ENCODE measurements at regions not wholly inside any gene's neighbourhood (a gene's known extent, or its start where the extent isn't known, plus 50 kb on each side); places are given as distances from the start of the nearest gene placed in this dataset.
A peak's percentile ranks its signal among the peaks of the same experiment; 100 is the strongest.
"Not testable (repeated sequence)": the region's sequence is repeated elsewhere in the genome, so short reads cannot be mapped to it uniquely, and the experiment has no call there.

DNA sequence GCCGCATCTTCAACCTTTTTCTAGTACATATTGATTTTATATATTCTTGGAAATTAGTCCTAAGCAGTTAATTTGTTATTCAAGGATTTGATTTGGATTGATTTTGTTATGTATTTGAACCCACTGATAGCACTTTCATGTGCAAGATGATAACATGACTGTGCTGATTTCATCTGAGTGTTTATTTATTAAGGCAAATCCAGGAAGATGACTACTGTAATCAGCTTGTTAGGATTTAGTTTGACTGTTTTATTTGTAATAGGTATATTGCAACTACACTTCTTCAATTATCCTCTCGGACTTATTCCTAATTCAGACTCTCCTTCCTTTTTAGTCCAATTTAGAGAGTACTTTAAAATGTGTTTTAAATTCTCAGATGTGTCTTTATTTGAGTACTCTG lies 75.1 kb upstream of the PRKG1 start:
- DNase-seq: peak; percentile 12

GRCh38 chr10:51000164-51000563 lies 74.1 kb upstream of the PRKG1 start:
- DNase-seq: peak; percentile 96

DNA sequence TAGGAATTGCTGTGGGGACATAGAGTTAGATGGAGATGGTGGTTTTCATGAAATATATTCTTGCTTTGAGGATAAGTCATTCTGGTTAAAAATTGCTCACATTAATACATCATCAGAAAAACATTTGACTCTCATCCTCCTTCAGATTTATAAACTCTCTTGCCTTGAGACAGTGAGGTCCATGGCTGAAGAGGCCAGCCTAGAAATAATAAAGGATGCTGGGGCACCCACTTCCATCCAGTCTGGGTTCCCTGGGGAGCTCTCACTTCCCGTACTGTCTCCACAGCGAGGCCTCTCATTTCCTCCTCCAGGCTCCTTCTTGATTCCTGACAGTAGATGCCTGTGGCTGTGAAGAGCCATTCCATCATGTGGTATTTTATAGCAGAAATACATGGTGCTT lies 73.3 kb upstream of the PRKG1 start:
- peak; percentile 87 for DNase-seq

- DNase-seq: peak; percentile 60
Observed at GRCh38 chr10:51001587-51001986, 72.7 kb upstream of the PRKG1 start.

DNA sequence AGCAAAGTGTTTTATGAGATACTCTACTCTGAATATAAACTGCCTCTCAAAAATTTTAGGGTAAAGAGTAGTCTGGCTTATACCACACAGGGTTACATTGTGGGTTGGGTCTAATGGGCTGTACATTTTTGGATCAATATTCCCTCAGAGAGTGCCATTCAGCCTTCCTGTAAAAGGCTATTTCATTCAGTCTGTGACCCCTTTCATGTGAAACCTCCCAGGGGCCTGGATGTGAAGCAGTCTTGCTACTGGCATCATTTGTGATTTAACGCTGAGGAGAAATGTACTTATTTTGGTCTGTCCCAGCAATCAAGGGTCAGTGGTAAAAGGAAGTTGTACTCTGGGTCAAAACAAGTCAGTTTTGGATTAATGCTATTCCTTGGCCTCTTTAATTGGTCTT lies 71.8 kb upstream of the PRKG1 start:
- no peak for DNase-seq

DNA sequence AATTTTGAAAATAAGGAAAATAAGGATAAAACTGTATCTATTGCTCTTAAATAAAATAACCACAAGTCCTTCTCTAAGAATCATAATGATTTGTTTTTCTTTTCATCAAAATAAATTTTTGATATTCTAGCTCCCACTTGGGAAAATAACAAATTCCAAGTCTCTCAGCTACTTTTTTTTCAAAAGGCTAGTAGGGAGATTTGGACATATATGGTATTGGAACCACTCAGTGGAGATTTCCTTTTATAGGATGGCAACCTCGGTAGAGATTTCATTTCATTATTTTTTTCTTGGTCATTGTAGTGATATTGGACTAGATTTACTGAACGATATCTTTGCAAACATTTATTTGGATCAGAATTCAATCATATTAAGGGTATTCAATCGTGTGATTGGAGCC lies 69.5 kb upstream of the PRKG1 start:
- DNase-seq: no peak

- DNase-seq: no peak
Observed at GRCh38 chr10:51005551-51005950, 68.7 kb upstream of the PRKG1 start.

DNA sequence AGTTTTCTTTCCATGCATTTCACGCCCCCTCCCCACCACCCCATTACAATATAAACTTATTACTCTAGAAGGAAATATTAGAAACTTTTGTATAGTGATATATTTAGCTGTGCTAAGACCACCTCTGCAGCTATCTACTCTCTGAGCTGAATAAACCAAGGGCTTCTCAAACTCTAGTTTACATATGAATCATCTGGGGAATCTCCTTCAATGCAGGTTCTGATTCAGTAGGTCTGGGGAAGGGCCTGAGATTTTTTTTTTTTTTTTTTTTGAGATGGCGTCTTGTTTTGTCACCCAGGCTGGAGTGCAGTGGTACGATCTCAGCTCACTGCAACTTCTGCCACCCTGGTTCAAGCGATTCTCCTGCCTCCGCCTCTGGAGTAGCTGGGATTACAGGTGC lies 67.6 kb upstream of the PRKG1 start:
- no peak for DNase-seq

- DNase-seq: peak; percentile 55
Observed at GRCh38 chr10:51007781-51008180, 66.5 kb upstream of the PRKG1 start.

- DNase-seq: peak; percentile 38
Observed at GRCh38 chr10:51008346-51008745, 65.9 kb upstream of the PRKG1 start.

DNA sequence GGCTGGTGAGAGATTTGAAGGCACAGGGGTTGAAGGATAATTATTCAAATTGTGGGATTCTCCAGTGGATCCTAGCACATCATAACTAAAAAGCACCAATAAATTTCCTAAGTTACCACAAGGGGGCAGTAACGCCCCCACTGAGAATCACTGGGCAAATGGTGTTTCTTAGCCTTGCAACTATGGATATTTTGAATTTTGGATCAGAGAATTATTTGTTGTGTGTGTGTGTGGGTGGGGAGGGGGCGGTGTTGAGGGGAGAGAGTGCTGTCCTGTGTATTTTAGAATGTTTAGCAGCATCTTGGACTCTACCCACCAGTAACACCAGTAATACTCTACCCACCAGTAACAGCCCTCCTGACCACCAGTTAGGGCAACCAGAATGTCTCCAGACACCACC lies 63.3 kb upstream of the PRKG1 start:
- DNase-seq: peak; percentile 46

DNA sequence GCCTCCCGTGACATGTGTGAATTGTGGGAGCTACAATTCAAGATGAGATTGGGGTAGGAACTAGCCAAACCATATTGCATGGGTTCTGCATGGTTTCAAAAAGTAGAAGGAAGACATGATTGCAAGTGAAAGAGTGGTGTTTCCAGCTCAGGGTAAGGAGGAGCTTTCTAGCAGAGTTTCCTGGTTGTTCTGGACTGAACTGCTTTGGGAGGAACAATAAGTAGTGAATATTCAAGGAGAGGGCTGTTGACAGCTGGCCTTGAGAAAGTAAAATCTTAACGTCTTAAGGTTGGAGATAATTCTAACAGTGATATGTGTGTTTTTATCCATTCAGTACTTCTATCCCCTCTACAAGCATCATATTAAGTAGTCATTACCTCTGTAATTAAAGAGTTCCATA lies 62.2 kb upstream of the PRKG1 start:
- no peak for DNase-seq

DNA sequence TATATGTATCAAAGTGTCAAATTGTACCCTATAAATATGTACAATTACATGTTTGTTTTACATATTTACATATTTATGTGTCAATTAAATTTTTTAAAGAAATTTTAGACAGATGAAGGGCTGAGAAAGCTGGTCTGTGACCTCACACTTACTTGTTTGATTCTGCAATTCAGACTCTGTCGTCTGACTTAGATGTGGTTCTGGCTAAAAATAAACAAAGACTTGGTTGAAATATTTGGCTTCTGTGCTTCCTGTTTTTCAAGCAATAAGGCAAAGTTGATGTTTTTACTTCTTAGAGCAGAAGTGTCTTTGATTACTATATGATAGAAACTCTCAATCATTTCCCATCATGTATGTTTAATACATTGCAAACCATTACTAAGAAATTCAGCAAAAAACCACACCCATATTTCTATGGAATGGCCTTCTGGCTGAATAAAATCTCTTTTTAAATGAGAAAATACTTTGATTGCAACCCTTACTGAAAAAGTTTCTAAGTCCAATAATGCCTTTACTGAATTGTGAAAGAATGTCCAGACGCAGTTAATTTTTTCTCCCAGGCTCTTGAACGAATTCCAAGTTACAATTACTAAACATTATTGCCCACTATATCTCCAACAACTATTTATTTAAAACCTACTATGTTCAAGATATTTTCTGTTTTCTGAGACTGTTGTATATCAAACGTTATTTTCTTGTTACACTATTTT lies 59.5 kb upstream of the PRKG1 start:
- peak; percentile 24 for DNase-seq

DNA sequence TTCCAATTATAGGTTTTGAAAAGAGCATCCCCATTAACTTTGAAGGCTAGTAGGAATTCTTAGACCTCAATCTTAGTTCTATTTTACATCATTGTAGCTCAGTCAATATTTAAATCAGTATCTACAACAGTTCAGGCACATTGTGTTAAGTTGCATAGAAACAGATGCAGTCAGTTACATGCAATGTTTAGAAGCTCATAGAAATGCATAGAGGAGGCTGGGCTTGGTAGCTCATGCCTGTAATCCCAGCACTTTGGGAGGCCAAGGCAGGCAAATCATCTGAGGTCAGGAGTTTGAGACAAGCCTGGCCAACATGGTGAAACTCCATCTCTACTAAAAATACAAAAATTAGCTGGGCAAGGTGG lies 58.9 kb upstream of the PRKG1 start:
- not testable (repeated sequence) for DNase-seq

GRCh38 chr10:51020200-51020599 lies 54.1 kb upstream of the PRKG1 start:
- no peak for DNase-seq

- no peak for DNase-seq
Observed at GRCh38 chr10:51022933-51023585, 51.2 kb upstream of the PRKG1 start.

DNA sequence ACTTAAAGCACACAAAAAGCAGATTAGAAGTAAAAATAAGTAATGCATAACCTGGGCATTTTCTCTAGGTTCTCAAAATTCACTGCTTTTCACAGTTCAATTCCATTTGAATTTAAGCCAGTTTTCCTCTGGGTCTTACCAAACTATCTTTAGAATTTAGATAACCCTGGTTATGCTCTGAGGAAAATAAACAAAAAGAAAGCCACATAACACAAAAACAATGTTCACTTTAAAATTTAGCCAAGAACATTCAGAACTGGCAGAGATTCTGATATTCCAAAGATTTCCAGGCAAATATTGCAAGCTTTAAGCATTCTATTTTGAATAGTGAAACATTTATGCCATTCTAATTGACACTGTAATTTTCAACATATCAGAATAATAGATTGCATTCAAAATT lies 50.7 kb upstream of the PRKG1 start:
- no peak for DNase-seq
